NCI-H2081 treated with DMSO at 0.1 percent for 48 hours (cell line): ENCODE measurements at regions not wholly inside any gene's neighbourhood (a gene's known extent, or its start where the extent isn't known, plus 50 kb on each side); places are given as distances from the start of the nearest gene placed in this dataset.
A peak's percentile ranks its signal among the peaks of the same experiment; 100 is the strongest.
"Not testable (repeated sequence)": the region's sequence is repeated elsewhere in the genome, so short reads cannot be mapped to it uniquely, and the experiment has no call there.

Experiments
- DNase-seq: peaks from one replicate; lab custom pipeline; 2025; lab: John Stamatoyannopoulos, UW

DNA sequence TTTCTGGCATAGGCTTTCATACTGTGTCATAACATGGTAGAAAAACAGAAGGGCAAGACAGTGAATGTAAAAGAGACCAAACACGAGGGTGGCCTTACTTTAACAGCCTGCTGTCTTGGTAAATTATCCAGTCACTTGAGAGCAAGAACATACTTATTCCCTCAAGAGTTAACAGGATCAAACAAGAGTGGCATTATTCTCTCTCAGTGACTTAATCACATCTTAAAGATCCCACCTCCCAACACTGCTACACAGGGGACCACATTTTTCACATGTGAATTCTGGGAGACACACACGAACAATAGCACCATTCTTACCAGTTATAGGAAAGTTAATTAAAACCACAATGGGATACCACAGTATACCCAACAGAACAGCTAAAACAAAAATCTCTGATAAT, 898.0 kb upstream of the C9orf72 start:
- DNase-seq, result no peak

GRCh38 chr9:28487561-28487960, 914.3 kb upstream of the C9orf72 start:
- DNase-seq, result no peak

- no peak for DNase-seq
Measured at GRCh38 chr9:28491121-28491520, 917.8 kb upstream of the C9orf72 start.

DNA sequence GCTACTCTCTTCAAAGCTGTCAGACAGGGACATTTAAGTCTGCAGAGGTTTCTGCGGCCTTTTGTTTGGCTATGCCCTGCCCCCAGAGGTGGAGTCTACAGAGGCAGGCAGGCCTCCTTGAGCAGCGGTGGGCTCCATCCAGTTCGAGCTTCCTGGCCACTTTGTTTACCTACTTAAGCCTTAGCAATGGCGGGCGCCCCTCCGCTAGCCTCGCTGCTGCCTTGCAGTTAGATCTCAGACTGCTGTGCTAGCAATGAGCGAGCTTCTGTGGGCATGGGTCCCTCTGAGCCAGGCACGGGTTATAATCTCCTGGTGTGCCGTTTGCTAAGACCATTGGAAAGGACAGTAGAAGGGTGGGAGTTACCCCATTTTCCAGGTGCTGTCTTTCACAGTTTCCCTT, 924.9 kb upstream of the C9orf72 start:
- not testable (repeated sequence) for DNase-seq

- DNase-seq, result no peak
Measured at GRCh38 chr9:28502189-28502588, 928.9 kb upstream of the C9orf72 start.

DNA sequence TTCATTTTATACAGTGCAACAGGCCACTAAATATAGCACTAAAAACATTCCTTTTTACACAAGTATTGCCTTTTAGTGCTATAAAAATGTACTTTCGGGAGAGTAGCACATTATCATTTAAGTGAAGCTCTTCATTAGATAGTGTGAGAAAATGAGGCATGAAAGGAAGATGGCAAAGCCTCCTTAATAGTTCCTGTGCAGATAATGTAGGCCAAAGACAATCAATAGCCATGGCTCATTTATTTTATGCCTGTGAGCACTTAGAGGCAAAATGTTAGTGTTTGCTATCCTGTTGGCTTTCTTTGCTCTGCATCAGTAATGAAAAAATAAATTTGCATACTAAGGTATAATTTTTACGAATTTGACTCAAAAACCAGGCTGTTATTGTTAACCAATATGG, 929.5 kb upstream of the C9orf72 start:
- no peak for DNase-seq

DNA sequence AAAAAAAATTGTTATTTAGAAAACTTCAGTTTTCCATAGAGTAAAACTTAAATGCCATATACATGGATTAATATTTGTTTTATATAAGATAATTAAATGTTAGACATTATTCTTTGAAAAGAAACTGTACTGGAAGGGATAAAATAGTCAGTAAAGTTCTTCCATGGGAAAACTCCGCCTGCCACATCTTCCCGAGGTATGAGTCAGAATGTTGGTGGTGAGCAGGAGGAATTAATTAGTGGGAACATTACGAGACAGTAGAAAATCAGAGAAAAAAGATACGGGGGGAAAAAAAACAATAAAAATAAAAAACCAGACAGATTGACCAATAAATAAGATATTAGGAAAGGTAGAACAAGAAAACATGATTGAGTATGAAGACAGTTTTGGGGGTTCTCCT, 930.3 kb upstream of the C9orf72 start:
- no peak for DNase-seq

DNA sequence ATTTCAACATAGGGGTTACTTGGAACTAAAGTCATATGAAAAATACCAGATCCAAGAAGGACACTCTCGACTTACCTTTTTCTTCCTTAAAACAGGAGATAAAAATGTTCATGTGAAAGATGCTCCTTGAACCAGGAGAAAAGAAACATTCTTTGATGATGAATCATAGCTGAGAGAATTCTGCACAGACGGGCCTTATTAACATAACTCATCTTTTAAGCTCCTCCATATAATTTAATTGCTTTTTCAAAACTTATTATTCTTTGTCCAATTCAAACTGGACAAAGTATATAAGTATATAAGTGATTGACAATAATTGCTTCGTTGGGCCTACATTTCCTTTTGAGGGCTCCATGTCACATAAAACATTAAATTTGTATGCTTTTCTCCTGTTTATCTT, 945.2 kb upstream of the C9orf72 start:
- no peak for DNase-seq

DNA sequence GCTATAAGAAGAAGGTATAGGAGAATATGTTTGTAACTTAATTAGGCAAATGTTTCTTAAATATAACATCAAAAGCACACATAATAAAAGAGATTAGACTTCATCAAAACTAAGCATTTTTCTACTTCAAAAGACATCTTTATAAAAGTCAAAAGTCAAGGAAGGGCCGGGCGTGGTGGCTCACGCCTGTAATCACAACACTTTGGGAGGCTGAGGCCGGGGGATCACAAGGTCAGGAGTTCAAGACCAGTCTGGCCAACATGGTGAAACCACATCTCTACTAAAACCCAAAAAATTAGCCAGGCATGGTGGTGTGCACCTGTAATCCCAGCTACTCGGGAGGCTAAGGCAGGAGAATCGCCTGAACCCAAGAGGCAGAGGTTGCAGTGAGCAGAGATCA, 951.0 kb upstream of the C9orf72 start:
- DNase-seq, result not testable (repeated sequence)

- DNase-seq, result no peak
Measured at GRCh38 chr9:28528049-28528448, 954.8 kb upstream of the C9orf72 start.

DNA sequence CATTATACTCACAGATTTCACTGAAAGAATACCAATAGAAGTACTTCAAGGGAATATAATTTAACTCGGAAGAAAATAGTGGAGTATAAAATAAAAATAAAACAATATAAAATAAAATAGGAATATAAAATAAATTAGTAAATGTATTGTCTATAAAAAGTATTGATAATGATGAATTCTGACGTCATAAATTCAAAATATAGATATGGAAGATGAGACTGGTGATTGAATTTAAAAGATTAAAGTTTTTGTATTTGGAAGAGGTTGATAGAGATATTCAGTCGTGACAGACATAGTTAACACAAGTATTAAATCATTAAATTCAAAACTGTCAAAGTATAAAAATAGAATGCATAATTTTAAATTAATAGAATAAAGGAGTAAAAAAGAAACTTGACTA, 964.9 kb upstream of the C9orf72 start:
- DNase-seq, result no peak

DNA sequence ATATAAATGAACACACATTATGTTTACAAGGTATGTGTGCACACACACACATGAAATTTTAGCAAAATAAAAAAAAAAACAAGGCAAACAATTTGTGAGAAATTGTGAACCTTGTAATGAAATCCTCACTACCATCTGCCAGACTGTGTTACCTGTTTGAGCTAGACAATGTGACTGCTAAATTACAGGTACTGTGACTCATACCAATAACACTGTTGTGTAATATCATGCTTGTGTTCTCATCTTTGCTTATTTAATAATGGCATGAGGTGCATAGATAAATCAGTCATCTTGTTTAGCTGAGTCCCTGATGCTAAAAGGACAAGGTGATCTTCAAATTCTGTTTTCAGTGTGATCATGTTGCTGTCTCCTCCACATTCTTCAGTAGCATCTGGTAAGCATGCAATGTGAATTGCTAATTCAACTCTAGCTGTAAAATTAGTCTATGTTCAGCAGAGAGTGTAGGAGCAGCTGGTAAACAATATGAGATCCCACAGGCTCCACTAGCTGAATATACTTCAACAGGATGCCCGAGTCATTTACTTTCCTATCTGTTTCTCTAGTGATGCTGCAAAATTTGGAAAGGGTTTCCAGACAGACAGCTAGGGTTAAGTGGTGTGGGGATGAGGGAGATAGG, 966.3 kb upstream of the C9orf72 start:
- peak; percentile 76 for DNase-seq

- no peak for DNase-seq
Measured at GRCh38 chr9:28542928-28543327, 969.6 kb upstream of the C9orf72 start.

- DNase-seq, result no peak
Measured at GRCh38 chr9:28547527-28547926, 974.2 kb upstream of the C9orf72 start.

DNA sequence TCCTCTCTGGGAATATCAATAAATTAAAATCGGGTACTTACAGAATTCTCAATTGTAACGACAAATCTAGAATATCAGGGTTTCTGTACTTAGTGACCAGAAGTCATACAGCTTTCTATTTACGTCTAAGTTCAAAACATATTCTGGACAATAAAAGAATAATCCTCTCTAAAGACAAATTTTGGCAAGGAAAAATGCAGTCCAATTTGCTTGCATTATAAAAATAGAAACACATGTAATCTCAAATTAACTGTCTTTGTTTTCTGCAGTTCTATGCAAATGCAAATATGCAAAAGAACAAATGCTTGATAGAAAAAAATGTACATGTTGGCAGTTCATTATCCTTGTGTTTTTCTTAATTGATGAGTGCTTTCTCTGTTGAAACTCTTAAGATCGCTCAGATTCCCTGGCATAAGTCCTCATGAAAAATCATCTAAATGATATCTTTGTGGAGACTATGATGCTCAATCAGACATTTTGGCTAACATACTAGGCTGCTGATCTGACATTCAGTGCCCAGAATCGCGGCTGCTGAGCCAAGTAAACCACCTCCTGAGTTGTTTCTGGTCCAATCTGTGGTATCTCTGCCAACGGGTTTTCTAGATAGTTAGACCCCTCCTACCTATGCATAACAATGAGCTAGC, 990.1 kb upstream of the C9orf72 start:
- DNase-seq, result no peak

- DNase-seq, result no peak
Measured at GRCh38 chr9:28583832-28584231, 1010.6 kb upstream of the C9orf72 start.

DNA sequence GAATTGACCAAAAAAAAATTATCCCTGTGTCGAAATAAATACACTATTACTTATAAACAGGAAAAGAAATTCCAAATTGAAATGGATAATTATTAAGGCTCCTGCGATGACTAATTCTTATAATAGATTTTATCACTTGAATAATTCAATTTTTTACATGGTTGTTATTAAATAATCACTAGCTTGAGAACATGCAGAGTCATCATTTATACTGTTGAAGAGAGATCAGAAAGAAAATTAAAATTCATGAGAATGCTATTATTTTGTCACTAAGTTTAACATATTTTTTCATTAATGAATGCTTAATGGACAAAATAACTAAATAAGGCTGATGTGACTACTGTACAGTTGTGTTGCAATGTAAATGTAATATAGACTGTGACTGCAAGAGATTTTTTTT, 1011.3 kb upstream of the C9orf72 start:
- DNase-seq, result no peak

- DNase-seq, result no peak
Measured at GRCh38 chr9:28587052-28587451, 1013.8 kb upstream of the C9orf72 start.

DNA sequence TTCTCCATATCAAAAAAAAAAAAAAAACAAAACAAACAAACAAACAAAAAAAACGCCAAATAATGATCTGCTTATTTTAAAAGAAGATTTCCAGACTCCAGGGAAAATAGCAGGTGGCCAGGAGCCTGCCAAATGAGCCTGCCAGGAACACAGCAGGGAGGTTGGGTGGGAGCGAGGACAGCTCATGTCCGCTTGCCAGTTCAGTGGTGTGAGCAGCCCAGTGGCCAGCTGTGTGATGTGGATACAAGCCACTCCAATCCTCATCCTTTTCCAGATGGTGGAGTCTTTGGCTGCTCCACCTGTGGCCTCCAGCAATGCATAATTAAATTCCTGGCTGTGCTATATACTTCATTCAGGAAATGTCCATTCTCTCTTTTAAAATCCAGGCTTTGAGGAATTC, 1025.1 kb upstream of the C9orf72 start:
- DNase-seq, result peak; percentile 91

- no peak for DNase-seq
Measured at GRCh38 chr9:28600226-28600625, 1026.9 kb upstream of the C9orf72 start.

- no peak for DNase-seq
Measured at GRCh38 chr9:28607843-28608242, 1034.6 kb upstream of the C9orf72 start.

- no peak for DNase-seq
Measured at GRCh38 chr9:28610339-28610738, 1037.1 kb upstream of the C9orf72 start.

GRCh38 chr9:28616310-28616709, 1043.0 kb upstream of the C9orf72 start:
- no peak for DNase-seq

GRCh38 chr9:28620011-28620410, 1046.7 kb upstream of the C9orf72 start:
- DNase-seq, result no peak
